NT2/D1 (cell line): ENCODE measurements at regions not wholly inside any gene's neighbourhood (a gene's known extent, or its start where the extent isn't known, plus 50 kb on each side); places are given as distances from the start of the nearest gene placed in this dataset.

ENCODE experiments used
- YY1 ChIP-seq: IDR thresholded peaks from 2 replicates; pipeline ENCODE4 v1.6.1; 2011; ENCODE audit not compliant: insufficient read length, insufficient read depth
- ZNF274 ChIP-seq: IDR thresholded peaks from 2 replicates; pipeline ENCODE4 v1.6.1; 2011; ENCODE audit warnings: mild to moderate bottlenecking, low read depth, low read length

- TF ChIP-seq YY1 (no peak), ZNF274 (no peak)
Measured at GRCh38 chr1:102163799-102164198, 167.1 kb upstream of the OLFM3 start.
